CD4-positive, alpha-beta T cell treated with Interleukin-6 for 4 hours (primary cell): ENCODE measurements at regions not wholly inside any gene's neighbourhood (a gene's known extent, or its start where the extent isn't known, plus 50 kb on each side); places are given as distances from the start of the nearest gene placed in this dataset.
"Not testable (repeated sequence)": the region's sequence is repeated elsewhere in the genome, so short reads cannot be mapped to it uniquely, and the experiment has no call there.

ENCODE experiments used
- DNase-seq: peaks from one replicate; pipeline ENCODE4 v3.0.0-alpha.2; 2020; ENCODE audit warnings: mixed read lengths

- no peak for DNase-seq
These were observed 141.4 kb downstream of the FAM124B start for GRCh38 chr2:224260372-224261020.

- DNase-seq: no peak
These were observed 142.1 kb downstream of the FAM124B start for GRCh38 chr2:224259831-224260230.

GRCh38 chr2:224258059-224258458 is 143.8 kb downstream of the FAM124B start:
- DNase-seq: no peak

GRCh38 chr2:224257156-224257555 is 144.8 kb downstream of the FAM124B start:
- DNase-seq: no peak

GRCh38 chr2:224253464-224253863 is 148.4 kb downstream of the FAM124B start:
- DNase-seq: no peak

DNA sequence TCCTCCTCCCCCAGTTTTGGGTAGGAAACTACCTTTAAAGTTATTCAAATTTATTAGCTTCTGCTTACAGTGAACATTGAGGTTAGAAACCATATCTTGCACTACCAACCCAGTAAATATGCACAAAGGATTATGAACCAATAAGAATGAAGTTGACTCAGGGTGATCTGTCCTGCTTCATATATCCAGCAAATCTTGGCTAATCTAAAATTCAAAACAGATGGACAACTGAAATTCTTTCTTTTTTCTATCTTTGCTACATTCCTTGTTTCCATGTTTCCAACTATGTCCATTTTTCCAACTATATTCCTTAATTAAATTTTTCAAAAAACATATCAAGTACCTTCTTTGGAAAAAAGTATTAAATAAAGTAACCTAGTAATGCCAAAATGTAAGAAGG is 149.3 kb downstream of the FAM124B start:
- no peak for DNase-seq

GRCh38 chr2:224248944-224249371 is 152.9 kb downstream of the FAM124B start:
- DNase-seq: no peak

- no peak for DNase-seq
These were observed 159.3 kb downstream of the FAM124B start for GRCh38 chr2:224242561-224242960.

- DNase-seq: no peak
These were observed 160.1 kb downstream of the FAM124B start for GRCh38 chr2:224241812-224242211.

DNA sequence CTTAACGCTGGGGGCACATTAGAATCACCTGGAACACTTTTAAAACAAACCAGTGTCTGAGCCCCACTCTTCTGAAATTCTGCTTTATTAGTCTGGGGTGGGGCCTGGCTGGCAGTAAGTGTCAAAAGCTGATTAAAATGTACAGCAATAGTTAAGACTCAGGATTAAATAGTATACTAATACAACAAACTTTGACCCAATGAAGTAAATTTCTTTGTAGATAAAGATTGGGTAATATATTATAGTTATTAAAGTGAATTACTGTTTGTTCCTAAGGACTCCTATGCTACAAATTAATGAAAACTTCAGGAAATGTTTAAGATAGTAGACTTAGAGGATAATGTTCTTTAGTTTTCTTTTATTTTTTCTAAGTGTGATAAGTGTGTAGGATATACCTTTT is 160.9 kb downstream of the FAM124B start:
- DNase-seq: no peak

GRCh38 chr2:224223851-224224555 is 177.9 kb downstream of the FAM124B start:
- no peak for DNase-seq

DNA sequence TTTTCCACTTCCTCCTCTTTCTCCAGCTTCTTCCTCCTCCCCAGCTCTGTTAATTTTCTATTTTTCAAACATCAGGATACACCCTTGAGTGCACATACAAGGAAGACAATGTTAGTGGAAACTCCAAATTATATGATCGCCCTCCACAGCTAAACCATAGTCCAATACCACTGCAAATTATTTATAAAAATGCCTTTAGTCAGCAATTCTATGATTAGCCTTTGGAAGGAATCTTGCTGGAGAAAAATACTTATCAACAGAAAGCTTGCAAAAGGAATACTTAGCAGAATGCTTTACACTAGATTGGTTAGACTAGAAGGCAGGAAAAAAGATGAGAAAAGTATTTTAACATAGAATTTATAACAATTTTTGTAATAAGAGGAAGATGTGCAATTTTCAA is 178.9 kb downstream of the FAM124B start:
- DNase-seq: no peak

GRCh38 chr2:224222291-224222690 is 179.6 kb downstream of the FAM124B start:
- DNase-seq: no peak

DNA sequence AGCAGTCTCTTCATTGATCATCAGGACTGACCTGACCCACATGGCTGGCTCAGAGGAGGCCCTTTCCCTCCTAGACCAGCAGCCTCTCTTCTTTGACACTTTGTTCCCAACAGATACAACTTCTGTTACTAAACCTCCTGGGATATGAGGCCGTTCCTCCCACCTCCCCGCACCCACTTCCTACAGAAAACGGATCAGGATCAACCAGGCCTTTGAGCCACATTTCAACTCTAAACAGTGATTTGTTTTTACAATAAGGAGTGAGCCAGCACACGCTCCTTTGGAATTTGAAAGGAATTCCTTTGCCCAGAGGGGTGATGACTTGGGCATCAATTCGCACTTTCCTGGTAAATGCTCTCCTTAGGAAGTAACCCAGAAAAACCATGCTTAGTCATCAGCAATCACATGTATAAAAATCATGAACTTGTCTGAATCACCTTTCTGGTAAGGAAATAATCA is 180.4 kb downstream of the FAM124B start:
- DNase-seq: no peak

DNA sequence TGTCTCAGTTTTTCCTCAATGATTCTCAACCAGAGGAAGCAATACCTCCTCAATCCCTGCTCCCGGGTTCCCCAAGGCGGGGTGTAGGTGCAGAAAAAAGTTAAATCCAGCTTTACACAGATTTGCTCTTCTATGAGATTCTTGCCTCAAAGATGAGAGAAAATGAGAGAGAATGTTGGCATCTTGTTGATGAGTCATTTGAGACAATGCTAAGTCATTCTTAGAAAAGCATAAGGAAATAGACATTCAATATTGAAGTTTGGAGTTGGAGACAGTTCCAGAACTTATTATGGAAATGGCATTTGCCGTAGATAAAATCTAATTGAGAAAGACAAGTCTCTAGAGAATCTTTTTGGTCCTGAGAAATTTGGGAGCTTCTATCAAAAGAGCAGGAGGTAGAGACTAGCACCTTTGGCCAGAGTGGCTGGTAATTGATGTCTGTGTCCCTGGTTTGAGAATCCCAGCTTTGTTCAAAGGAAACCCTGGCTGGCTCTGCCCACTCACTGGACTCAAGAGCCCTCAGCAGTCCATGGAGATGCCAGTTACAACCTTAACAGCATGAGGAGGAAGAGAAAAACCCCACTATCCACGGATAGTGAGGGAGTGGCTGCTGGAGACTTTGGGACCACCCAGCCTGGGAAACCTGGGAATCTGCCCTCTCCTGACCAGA is 181.2 kb downstream of the FAM124B start:
- no peak for DNase-seq

DNA sequence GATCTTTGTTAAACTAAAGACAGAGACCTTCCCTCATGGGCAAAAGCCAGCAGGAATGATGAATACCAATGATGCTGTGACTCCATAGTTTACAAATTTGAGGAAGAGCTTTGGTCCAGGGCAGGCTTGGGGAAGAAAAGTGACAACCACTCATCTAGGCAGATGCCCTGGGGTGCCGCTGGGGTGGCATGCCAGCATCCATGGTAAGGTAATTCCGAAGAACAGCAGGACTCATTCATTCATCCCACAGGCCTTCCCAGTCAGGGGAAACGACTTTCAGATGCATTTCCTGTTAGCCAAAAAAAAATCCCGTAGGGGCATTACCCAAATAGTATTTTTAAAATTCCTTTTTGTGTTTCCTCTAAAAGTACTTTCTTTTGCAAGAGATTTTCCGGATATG is 180.7 kb upstream of the SERPINE2 start:
- DNase-seq: no peak

DNA sequence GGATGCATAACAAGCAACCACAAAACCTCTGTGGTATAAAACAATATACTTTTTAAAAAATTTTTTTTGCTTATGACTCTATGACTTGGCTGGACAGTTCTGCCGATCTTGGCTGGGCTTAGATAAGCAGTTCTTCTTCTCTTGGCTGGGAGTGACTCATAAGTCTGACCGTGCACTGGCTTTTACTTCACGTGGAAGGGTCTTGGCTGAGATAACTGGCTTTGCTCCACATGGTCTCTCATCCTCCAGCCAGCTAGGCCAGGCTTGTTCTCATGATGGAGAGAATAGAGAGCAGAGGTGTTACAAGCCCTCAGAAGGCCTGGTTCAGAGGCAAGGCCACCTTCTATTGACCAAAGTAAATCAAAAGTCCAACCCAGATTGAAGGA is 178.9 kb upstream of the SERPINE2 start:
- DNase-seq: no peak

GRCh38 chr2:224217233-224217961 is 178.3 kb upstream of the SERPINE2 start:
- no peak for DNase-seq

GRCh38 chr2:224215611-224216010 is 176.5 kb upstream of the SERPINE2 start:
- not testable (repeated sequence) for DNase-seq

DNA sequence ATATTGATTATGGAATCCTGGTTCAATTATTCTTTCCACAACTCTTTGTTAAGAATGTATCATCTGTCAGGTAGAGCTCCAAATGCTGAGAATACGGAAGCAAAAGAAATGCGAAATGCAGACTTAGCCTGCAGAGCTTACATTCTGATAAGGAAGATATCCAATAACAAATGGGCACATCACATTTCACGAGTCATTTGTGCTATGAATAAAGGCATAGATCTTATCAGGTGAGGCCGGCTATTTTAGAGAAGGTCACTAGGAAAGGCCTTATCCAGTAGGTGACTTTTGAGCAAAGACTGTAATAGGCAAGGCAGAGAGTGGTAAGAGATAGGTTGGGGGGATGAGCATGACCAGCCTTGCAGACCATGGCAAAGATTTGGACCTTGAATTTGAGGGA is 174.3 kb upstream of the SERPINE2 start:
- DNase-seq: no peak

GRCh38 chr2:224211791-224212190 is 172.7 kb upstream of the SERPINE2 start:
- no peak for DNase-seq

GRCh38 chr2:224211181-224211480 is 172.0 kb upstream of the SERPINE2 start:
- no peak for DNase-seq
